ENCODE measurements at regions not wholly inside any gene's neighbourhood (a gene's known extent, or its start where the extent isn't known, plus 50 kb on each side); places are given as distances from the start of the nearest gene placed in this dataset.
"Not testable (repeated sequence)": the region's sequence is repeated elsewhere in the genome, so short reads cannot be mapped to it uniquely, and the experiment has no call there.

DNA sequence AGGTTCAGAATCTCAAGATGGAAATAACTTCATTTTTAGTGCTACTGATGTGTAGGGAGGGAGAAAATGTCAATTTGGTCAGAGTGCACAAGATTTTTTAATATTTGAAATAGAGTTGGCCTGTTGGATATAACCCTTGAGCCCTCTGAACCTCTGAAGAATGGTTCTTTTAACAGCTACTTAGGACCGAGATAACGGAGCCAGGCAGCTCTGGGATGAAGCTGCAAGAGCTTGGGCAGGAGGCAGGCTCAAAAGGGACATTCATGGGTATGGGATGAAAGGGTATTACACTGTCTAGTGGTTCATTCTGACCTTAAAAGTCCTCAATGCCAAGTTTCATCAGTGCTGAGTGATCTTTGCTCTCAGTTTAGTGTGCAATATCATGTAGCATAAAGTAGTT lies 111.4 kb upstream of the CPHXL start:
- DNase-seq (ENCODE audit: low read depth): no peak

DNA sequence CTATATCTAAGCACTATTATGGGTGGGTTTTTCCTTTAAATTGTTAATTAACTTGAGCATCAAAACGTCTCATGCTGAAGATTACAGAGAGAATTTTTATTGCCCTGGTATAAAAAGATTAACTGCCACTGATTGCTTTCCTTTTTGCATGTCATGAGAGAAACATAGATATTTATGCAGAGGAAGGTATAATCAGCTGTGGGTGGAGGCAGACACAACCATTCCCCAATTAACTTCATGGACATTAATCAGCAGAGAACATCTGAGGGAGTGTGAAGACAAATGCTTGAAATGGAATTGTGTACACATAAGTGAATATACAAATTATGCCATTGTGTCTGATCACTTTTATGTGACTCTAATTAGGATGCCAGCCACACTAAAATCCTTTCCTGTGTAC lies 115.2 kb upstream of the CPHXL start:
- no peak for DNase-seq (ENCODE audit: low read depth)

DNA sequence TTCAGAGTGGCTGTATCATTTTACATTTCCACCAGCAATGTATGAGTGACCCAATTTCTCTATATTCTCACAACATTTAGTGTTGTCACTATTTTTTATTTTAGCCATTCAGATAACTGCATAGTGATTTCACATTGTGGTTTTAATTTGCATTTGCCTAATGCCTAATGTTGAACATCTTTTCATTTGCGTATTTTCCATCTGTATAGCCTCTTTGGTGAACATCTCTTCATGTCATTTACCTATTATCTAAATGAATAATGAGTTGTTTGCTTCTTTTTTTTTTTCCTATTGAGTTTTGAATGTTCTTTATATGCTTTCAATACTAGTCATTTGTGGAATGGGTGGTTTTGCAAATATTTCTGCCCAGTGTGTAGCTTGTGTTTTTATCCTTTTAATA lies 120.9 kb upstream of the CPHXL start:
- DNase-seq (ENCODE audit: low read depth): no peak

DNA sequence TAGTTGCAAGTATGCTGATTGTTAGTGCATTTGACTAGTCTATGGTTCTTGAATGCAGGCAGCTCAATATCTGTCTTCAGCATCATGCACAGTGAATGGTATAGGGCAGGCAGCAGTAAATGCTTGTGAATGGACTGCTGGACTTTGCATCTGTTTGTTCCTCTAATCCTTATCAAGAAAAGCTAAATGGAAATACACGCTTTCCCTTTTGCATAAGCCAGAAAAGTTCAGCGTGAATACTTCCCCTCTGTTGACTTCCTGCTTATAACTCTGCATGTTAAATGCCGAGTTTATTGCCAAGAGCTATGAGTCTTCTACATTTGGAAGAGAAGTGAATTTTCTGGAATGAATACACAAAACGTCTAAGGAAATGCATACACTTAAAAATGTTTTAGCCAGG lies 127.9 kb upstream of the CPHXL start:
- DNase-seq (ENCODE audit: low read depth): no peak

DNA sequence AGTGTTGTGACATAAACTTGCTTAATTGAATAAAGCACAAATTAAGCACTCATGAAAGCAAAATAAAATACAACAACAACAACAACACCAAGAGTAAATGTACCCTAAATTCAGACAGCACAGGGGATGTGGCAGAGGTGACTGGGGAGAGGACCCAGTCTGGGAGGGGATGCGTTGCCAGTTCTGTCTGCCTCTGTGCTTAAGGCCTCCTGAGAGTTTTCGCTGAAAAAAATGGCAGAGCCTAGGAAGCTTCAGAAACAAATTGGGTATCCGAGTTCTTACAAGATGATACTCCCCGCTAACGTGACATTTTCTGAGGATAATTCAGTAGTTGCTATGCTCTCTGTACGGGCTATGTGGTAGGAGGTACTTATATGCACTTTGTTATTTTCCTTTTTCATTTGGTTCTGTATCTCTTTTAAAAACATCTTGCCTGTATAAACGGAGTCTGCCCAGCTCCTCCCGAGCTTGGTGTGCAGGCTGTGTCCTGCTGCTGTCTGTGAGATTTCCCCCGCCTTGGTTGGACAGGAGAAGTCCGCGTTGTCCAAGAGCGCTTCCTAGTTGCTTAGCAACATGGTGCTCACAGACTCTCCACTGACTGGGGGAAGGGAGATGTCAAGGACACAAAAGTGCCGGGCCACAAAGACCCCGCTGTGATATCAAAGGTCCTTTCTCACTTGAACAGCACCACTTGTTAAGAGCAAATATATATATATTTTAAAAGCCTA lies 134.2 kb upstream of the CPHXL start:
- DNase-seq (ENCODE audit: low read depth): no peak

DNA sequence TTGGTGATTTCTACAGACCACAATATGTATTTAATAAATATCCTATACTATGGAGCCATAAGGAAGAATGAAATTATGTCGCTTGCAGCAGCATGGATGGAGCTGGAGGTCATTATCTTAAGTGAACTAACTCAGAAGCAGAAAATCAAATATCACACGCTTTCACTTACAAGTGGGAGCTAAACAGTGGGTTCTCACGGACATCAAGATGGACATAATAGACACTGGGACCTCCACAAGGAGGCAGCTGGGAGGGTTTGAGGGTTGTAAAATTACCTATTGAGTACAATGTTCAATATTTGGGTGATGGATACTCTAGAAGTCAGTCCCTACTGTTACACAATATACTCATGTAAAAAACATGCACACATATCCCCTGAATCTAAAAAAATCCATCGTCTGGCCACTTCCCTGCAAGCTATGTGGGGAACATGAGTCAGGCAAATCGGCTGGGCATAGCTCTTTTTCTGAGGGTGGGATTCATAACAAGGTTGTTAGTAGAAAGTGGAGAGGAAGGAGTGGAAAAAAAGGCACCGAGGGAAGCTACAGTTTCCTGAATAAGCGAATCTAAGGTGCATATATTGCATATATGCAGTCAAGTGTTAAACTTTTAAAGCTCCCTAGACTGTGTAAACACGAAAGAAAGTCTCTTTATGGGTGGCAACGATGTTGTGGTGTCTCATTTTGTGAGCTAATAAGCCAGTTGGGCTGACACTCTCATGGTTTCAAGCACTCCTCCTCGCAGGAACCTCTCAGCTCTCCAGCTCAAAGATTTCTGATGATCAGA lies 135.2 kb upstream of the CPHXL start:
- DNase-seq (ENCODE audit: low read depth): no peak

DNA sequence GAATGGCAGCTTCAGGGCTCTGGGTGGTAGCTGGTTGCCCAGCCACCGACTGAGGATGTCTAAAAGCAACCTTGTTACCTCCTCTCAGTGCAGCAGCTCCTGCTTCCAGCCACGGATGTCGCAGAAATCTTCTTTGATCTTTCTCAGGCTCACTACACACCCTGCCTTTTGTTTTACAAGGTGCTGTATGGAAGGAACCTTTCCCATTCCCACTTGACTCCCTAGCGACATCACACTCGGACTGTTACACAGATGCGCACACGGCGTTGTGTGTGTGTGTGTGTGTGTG lies 135.8 kb upstream of the CPHXL start:
- DNase-seq (ENCODE audit: low read depth): no peak

DNA sequence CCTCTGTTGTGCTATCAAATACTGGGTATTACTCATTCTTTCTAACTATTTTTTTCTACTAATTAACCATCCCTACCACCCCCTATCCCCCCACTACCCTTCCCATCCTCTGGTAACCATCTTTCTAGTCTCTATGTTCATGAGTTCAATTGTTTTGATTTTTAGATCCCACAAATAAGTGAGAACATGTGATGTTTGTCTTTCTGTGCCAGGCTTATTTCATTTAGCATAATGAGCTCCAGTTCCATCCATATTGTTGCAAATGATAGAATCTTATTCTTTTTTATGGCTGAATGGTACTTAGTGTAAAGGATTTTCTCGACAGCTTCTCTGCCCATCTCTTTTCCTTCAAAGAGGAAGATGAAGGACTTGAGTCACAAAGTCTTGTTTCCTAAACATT lies 138.0 kb upstream of the CPHXL start:
- no peak for DNase-seq (ENCODE audit: low read depth)

DNA sequence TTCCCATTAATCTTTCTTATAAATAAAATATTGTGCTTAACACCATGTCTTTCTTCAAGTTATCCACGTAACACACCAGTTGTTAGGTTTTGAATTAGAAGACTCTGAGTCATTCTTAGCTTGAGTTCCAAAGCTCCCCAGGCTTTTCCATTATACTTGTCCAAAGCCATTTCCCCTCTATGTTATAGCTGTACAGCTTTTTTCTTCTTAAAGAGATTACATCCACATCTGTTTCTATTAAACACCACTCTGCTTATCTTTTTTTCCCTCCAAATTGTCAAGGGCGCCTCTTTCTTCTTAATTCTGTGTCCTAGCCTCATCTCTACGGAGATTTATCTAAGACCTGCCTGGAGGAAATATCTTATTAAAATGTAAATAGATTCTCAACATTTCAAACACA lies 139.4 kb upstream of the CPHXL start:
- no peak for DNase-seq (ENCODE audit: low read depth)

DNA sequence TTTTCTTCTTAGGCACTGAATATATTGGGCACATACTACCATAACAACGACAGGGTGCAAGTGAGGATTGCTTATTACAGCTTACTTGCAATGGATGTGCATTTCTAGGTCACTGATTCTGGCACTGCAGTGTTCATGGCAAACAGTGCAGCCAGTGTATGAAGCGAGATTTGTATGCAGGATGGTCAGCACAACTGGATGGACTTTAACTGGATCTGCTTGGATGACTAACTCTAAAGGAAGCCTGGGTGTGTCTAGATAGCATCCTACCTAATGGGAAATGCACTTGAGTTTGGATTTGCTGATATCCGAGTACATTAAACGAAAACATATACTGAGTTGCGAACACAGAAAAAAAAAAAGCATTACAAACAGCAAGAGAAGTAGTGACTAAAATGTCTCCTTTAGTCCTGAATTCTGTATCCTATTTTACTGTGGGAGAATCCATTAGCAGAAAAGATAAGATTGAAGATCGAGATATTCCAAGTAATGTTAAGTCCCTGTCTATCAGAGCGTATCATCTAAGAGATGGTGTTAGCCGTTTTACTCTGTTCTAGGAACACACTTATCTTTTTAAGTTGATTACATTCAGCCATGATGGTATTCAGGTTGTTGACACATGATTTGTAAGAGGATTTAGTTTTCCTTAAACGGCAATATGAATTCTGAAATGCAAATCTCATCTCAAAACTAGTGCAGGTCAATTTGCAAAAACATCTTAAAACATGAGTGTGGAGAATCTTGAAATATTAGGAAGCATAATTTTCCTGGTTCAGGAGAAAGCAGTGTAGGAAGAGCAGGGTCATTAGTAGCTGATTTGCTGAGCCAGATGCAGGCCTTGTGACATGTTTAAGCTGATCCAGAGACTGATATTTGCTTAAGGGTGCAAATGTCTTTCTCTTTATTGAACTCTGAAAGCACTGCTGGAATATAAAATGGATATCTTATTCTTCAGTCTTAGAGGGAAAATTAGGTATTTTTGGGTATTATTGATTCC lies 142.6 kb upstream of the CPHXL start:
- DNase-seq (ENCODE audit: low read depth): no peak

DNA sequence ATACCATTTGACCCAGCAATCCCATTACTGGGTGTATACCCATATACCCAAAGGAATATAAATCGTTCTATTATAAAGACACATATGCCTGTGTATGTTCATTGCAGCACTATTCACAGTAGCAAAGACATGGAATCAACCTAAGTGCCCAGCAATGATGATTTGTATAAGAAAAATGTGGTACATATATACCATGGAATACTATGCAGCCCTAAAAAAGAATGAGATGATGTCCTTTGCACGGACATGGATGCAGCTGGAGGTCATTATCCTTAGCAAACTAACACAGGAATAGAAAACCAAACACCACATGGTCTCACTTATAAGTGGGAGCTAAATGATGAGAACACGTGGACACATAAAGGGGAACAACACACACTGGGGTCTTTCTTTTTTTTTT lies 155.0 kb upstream of the CPHXL start:
- not testable (repeated sequence) for DNase-seq (ENCODE audit: low read depth)

DNA sequence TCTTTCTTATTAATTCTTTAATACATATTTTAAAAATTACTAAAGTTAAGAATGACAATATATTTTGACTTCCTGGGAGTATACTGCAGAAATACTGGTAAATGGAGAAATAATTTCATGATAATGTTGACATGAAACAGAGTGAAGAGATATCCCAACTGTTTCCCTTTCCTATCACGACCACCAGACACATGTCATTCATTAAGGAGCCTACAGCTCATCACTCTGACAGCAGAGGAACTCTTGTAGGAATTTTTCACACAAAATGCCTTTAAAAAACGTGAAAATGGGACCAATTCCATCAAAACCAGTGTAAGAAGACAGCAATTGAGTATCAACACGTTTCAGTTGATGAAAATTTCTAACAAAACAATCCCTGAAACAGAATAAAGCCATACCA lies 172.9 kb upstream of the CPHXL start:
- DNase-seq (ENCODE audit: low read depth): no peak

DNA sequence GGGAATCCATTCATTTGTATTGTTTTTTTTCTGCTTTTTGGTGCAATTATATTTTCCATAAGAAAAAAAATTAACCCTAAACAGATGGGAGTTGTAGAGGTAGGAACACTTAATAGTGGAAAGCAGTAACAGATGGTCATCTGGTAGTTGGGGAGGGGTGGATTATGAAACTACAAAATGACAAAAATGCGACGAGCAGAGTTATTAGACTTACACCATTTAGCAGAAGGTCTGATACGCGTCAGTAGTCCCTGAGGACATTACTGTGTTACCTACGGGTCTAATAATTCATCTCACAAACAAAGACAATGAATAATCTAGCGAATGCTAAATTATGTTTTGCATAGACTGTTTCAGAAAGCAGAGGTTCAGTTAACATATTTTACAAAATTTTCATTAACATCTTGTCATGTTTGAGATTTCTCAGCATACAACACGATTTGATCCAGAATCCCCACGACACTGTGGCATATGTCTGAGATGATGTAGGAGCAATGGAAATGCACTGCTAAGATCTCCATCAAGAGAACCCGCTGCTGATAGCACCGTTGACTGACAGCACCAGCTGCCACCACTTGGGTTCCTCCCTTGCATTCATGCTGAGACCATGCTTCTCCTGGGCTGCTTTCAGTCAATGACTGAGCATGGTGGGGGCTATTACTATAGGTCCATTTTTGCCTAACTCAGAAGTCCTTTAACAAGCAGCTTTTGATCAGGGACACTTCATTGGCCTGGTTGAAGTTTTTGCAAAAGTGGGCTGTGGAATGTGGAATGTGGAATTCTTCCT lies 182.2 kb upstream of the CPHXL start:
- DNase-seq (ENCODE audit: low read depth): no peak

DNA sequence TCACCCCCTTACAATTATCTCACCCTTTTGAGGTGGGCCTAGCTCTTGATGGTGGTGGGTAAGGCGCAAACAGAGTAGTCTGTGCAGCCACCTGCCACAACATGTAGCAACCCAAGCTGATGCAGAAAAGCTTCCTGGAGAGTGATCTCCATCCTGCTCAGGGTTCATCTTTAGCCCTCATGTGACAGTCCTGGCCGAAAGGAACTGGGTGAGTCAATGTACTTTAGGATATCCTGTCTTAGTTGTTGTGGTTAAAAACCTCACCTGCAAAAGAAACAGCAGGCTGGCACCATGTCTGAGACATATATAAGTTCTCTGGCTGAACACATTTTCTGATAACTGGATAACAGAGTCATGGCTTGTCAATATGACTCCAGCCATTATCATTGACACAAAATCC lies 183.5 kb upstream of the CPHXL start:
- no peak for DNase-seq (ENCODE audit: low read depth)

DNA sequence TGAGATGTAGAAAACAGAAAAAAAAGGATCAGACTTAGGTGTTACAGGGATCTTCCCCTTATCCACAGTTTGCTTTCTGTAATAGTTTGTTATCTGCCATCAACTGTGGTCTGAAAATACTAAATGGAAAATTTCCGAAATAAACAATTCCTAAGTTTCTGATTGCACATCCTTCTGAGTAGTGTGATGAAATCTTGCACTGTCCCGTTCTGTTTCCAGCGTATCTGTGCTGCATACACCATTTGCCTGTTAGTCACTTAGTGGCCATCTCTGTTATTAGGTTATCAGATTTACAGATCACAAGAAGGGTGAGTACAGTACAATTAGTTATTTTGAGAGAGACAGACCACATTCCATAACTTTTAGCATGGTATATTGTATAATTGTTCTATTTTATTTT lies 185.6 kb upstream of the CPHXL start:
- DNase-seq (ENCODE audit: low read depth): no peak

DNA sequence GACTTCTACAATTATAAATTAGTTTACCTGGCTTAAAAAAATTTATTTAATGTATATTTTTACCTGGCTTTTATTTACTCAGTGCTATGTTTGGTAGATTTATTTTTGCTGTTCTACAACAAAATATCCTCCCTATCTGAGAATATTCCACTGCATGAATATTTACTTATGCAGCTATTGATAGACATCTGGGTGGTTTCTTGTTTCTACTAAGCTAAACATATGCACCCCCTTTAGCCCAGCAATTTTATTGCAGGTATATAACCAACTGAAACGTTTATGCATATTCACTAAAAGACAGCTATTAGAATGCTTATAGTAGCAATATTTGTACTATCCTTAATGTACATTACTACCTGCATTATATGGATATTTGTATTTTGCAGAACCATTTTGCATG lies 187.7 kb upstream of the CPHXL start:
- no peak for DNase-seq (ENCODE audit: low read depth)

DNA sequence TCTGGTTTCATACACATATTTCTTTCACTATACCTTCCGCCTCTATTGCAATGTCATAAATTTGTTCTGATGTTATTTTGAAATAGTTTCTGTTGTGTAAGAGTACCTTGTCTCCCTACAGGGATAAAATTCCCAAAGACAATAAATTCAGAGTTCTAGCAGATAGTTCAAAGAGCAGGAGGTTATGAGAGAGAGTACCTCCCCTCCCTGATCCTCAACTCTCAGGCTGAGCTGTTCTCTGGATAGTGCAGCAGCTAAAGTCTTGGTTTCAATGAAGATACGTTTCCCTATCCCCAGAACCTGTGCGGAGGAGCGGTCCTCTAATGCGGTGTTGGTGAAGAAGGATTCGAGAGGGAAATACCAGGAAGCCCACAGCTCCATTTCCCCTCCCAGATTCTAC lies 190.2 kb upstream of the CPHXL start:
- DNase-seq (ENCODE audit: low read depth): no peak

DNA sequence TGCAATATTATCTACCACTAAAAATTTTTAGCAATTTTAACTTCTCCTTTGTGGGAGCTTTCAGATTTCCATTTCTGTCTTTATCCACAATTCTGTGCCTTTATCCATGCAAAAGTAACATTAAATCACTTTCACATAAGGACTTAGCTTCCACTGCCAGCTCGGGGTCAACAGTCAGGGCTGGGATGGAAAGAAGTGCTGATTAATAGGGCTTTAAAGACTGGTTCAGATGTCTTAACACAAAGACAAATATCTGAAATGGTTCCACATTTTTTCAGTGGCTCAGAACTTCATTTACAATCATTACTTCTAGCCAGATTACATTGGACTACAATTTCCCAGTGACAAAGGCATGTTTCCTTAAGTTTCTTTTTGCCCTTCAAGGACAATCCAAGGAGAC lies 191.8 kb upstream of the CPHXL start:
- DNase-seq (ENCODE audit: low read depth): no peak

DNA sequence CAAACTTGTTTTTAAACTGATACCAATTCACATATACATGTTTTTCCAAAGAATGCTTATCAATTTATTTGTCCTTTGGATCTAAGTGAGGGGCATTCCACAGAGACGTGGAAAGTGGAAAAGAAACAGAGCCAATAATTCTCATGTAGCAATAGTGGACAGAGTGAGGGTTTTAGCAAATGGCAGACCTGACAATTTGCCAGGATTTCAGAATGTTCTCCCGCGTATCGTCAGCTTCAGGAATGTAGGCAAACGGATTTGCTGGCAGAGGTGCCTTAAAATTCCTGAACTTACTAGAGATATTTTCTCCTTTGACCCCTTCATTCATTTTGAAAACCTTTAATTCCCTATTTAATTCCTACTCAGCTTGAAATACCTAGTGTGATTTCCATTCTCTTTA lies 193.4 kb upstream of the CPHXL start:
- no peak for DNase-seq (ENCODE audit: low read depth)

DNA sequence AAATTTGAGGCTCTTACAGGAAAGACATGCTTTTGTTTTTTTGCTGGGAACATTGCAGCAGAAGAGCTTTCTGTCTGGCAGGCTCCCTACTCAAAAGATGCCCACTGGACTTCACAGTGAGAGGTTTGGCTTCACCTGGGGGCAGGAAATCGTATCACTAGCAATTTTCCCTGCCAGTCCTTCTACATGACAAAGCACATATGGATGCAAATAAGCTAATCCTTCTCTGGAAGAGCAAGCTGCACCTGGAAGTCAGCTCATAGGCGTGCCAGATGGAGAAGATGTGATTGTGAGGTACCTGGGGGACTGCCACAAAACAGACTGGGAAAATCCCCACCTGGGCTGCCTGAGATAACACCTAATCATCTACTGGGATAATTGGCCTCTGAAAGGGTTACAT lies 195.0 kb upstream of the CPHXL start:
- no peak for DNase-seq (ENCODE audit: low read depth)

DNA sequence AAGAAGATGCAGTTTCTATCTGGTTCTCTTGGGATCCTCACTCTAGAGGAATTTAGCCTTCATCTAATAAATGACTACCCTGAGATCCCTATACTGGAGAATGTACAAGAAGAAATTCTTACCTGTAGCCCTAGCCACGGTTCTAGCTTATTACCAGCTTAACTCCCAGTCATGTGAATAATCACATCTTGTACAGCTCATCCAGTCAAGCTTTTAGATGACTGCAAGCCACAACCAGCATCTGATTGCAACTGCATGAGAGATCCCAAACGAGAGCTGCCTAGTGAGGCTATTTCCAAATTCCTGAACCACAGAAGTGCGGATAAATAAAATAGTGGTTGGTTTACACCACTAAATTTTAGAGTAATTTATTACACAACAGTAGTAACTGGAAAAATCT lies 196.0 kb upstream of the CPHXL start:
- no peak for DNase-seq (ENCODE audit: low read depth)

DNA sequence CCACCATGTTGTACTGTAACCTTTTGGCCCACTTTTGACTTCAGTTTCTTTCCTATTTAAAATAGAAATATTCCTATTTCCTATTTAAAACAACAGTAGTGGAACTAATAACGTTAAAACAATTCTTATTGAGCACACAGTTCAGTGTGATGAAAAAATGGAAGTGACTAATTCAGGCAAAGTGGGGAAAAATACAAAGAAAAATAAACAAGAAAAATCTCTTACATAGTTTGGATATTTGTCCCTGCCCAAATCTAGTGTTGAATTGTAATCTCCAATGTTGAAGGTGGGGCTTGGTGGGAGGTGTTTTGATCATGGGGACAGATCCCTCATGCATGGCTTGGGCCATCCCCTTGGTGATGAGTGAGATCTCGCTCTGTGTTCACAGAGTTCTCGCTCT lies 198.1 kb upstream of the CPHXL start:
- no peak for DNase-seq (ENCODE audit: low read depth)

All from non-pigmented ciliary epithelial cell (primary cell).